ENCODE measurements at regions not wholly inside any gene's neighbourhood (a gene's known extent, or its start where the extent isn't known, plus 50 kb on each side); places are given as distances from the start of the nearest gene placed in this dataset.

DNA sequence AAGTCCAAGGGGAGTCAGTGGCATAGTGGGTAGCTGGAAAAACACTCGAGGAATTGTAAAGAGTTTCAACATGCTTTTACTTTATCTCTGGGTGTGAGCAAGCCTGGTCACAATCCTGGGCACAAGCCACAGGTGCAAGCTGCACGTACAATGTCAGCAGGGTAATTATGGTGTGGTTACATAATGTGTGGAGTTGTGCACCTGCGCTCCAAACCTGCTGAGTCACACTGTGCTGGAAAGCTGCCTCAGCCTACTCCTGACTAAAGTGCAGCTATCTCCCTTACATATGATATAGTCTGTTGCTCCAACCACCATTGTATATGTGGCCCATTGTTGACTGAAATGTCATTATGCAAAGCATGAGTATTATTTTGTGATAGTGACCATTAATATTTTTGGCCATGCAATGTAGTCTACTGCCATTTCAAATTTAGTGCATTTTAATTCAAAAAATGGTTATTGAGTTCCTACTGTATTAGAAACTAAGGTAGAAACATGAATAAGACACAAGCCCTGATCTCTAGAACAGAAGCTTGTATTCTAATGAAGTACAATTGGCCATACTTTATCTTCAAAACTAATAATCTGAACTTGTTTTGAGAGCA is 160.9 kb upstream of the SLC30A5 start:
- TF ChIP-seq, protein P1, sequence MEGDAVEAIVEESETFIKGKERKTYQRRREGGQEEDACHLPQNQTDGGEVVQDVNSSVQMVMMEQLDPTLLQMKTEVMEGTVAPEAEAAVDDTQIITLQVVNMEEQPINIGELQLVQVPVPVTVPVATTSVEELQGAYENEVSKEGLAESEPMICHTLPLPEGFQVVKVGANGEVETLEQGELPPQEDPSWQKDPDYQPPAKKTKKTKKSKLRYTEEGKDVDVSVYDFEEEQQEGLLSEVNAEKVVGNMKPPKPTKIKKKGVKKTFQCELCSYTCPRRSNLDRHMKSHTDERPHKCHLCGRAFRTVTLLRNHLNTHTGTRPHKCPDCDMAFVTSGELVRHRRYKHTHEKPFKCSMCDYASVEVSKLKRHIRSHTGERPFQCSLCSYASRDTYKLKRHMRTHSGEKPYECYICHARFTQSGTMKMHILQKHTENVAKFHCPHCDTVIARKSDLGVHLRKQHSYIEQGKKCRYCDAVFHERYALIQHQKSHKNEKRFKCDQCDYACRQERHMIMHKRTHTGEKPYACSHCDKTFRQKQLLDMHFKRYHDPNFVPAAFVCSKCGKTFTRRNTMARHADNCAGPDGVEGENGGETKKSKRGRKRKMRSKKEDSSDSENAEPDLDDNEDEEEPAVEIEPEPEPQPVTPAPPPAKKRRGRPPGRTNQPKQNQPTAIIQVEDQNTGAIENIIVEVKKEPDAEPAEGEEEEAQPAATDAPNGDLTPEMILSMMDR (IDR thresholded peaks at IDR 0.05; ENCODE audit: low read depth, low read length): no peak
- Histone ChIP-seq H3K27ac (no peak overlapping the region), H3K9me3 (ENCODE audit: low read depth) (no peaks in the 10 kb centered on the region), H3K4me1 (ENCODE audit: low read depth) (no peaks in the 10 kb centered on the region), H3K27me3 (no peaks in the 10 kb centered on the region), H3K4me3 (no peak overlapping the region), H3K36me3 (no peaks in the 10 kb centered on the region)
- DNase-seq (ENCODE audit: low read depth in 1 of 2, low spot score in 1 of 2): no peak

DNA sequence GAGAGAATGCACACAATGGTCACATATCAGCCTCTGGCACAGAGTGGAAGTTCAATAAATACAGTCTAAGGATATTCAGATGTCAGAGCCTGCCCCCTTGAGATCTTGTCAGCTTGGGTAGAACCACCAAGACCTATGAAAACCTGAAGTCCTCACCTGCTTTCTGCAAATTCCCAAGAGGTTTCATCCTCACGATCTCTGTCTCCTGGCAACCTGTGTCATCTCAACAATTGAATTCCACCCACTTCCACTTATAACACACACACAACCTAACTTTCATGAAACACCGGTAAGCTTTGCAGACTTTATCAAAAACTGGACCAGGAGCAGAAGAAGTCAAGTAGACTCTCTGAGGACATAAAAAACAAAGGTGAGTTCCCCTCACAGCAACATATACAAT is 151.6 kb upstream of the SLC30A5 start:
- DNase-seq (ENCODE audit: low read depth in 1 of 2, low spot score in 1 of 2): no peak
- H3K27ac ChIP-seq: no peak overlapping the region
- no peaks in the 10 kb centered on the region for H3K36me3 ChIP-seq
- H3K4me3 ChIP-seq: no peak overlapping the region
- TF ChIP-seq, protein P1 (IDR thresholded peaks at IDR 0.05; ENCODE audit: low read depth, low read length): no peak
- H3K27me3 ChIP-seq: no peaks in the 10 kb centered on the region
- H3K9me3 ChIP-seq (ENCODE audit: low read depth): no peaks in the 10 kb centered on the region
- H3K4me1 ChIP-seq (ENCODE audit: low read depth): no peaks in the 10 kb centered on the region

DNA sequence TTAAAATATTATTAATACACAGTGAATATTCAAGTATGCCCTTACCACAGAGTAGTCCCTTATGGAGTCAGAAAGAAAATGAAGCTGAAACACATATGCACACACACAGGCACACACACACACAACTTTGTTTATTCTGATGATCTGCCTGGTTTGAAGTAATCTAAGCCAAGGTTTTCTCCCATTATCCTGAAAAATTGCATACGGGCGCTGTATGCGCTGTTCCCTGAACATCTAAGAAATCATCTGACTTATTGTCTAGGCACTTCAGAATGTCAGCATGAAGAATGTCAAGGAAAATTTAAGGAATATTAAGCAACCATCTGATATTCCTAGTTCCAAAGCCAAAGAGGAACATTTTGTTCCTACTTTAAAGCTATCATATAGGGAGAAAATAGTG is 147.1 kb upstream of the SLC30A5 start:
- TF ChIP-seq, protein P1 (IDR thresholded peaks at IDR 0.05; ENCODE audit: low read depth, low read length): no peak
- H3K4me1 ChIP-seq (ENCODE audit: low read depth): peaks cover 24% of the 10 kb centered on the region
- DNase-seq (ENCODE audit: low read depth in 1 of 2, low spot score in 1 of 2): no peak
- no peak overlapping the region for H3K4me3 ChIP-seq
- H3K9me3 ChIP-seq (ENCODE audit: low read depth): no peaks in the 10 kb centered on the region
- no peaks in the 10 kb centered on the region for H3K36me3 ChIP-seq
- no peaks in the 10 kb centered on the region for H3K27me3 ChIP-seq
- H3K27ac ChIP-seq: no peak overlapping the region

DNA sequence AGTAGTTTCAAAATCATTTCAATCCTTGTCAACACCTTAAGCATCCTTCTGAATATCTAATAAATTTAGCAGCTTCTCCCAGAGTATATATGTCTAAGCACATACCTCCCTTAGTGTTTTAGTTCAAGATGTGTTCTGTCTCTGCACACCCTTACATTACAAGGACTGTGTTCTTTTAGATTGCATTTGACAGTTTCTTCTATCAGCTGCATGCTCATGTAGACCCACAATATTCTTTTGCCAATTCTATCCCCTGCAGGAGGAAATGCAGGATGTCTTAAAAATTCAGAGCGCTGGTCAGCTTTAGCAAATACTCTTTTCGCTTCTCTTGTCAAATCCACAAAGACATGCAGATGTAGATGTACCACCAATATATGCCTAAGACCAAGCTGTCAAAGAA is 145.8 kb upstream of the SLC30A5 start:
- no peak for DNase-seq (ENCODE audit: low read depth in 1 of 2, low spot score in 1 of 2)
- TF ChIP-seq, protein P1 (IDR thresholded peaks at IDR 0.05; ENCODE audit: low read depth, low read length): no peak
- no peak overlapping the region for H3K27ac ChIP-seq
- peaks cover 24% of the 10 kb centered on the region for H3K4me1 ChIP-seq (ENCODE audit: low read depth)
- no peak overlapping the region for H3K4me3 ChIP-seq
- H3K9me3 ChIP-seq (ENCODE audit: low read depth): no peaks in the 10 kb centered on the region
- no peaks in the 10 kb centered on the region for H3K36me3 ChIP-seq
- H3K27me3 ChIP-seq: no peaks in the 10 kb centered on the region

DNA sequence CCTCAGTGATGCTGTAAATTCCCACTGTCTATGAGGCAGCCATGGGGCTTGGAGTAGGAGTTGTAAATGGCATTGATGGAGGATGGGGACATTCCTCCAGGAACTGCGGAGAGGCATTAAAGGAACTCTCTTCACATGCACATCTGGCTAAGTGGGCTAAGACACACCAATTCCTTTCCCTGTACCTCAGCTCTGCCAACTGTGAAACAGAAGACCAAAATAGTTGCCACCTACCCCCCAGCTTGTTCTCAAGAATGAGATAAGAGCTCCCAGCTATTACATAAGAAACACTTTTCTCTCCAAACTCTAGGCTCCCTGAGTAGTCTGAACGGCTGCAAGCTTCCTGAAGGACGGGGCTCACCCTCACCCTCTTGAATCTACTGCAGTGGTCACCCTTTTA is 144.6 kb upstream of the SLC30A5 start:
- Histone ChIP-seq H3K27me3 (no peaks in the 10 kb centered on the region), H3K4me3 (no peak overlapping the region), H3K4me1 (ENCODE audit: low read depth) (peaks cover 28% of the 10 kb centered on the region), H3K9me3 (ENCODE audit: low read depth) (no peaks in the 10 kb centered on the region), H3K36me3 (no peaks in the 10 kb centered on the region), H3K27ac (no peak overlapping the region)
- DNase-seq (ENCODE audit: low read depth in 1 of 2, low spot score in 1 of 2): no peak
- TF ChIP-seq, protein P1 (IDR thresholded peaks at IDR 0.05; ENCODE audit: low read depth, low read length): no peak

DNA sequence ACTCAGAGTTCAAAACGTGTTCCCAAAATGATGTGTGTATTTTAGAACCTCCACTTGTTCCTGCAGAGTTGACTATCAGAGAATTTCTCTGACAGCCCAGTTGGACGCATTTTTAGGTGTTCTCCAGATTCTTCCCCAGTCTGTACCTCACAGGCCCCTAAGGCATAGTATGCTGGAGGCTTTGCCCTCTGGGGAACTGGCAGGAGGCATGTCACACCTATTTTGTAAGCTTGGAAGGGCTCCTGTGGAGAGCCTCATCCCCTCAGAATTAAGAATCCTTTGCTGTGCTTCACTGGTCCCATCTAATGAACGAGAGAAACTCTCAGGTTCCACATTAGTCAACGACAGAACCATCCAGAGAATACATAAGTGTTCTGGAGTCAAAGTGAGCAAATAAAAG is 144.1 kb upstream of the SLC30A5 start:
- DNase-seq (ENCODE audit: low read depth in 1 of 2, low spot score in 1 of 2): no peak
- Histone ChIP-seq H3K4me3 (no peak overlapping the region), H3K9me3 (ENCODE audit: low read depth) (no peaks in the 10 kb centered on the region), H3K27me3 (no peaks in the 10 kb centered on the region), H3K36me3 (no peaks in the 10 kb centered on the region), H3K27ac (no peak overlapping the region), H3K4me1 (ENCODE audit: low read depth) (peaks cover 33% of the 10 kb centered on the region)
- TF ChIP-seq, protein P1 (IDR thresholded peaks at IDR 0.05; ENCODE audit: low read depth, low read length): no peak

Measured in cardiac muscle cell (in vitro differentiated cells and primary cell).